Immature natural killer cell (primary cell): ENCODE measurements at regions not wholly inside any gene's neighbourhood (a gene's known extent, or its start where the extent isn't known, plus 50 kb on each side); places are given as distances from the start of the nearest gene placed in this dataset.

Experiments
- DNase-seq, 3 donors: peaks; one replicate each; pipeline ENCODE4 v3.0.0; 2022; ENCODE audit warnings: mixed read lengths in 1 of 3
- H3K27ac Mint-ChIP-seq, 6 donors: one replicate each; pipeline ENCODE4 v1.8.0; 2020; ENCODE audit warnings: mixed read lengths in 6 of 6, mild to moderate bottlenecking in 5 of 6, inconsistent platforms in 4 of 6, moderate library complexity in 3 of 6
- H3K27me3 Mint-ChIP-seq, 3 donors: one replicate each; pipeline ENCODE4 v1.8.0; 2020 to 2021; ENCODE audit warnings: low read depth in 3 of 3, mild to moderate bottlenecking in 3 of 3, mixed read lengths in 3 of 3, moderate library complexity in 3 of 3, inconsistent platforms in 1 of 3
- H3K36me3 Mint-ChIP-seq, 3 donors: one replicate each; pipeline ENCODE4 v1.8.0; 2020; ENCODE audit warnings: mixed read lengths in 3 of 3, inconsistent platforms in 2 of 3, mild to moderate bottlenecking in 2 of 3
- H3K4me1 Mint-ChIP-seq, 2 donors: one replicate each; pipeline ENCODE4 v1.8.0; 2020; ENCODE audit warnings: inconsistent platforms in 2 of 2, mild to moderate bottlenecking in 2 of 2, mixed read lengths in 2 of 2, moderate library complexity in 1 of 2
- H3K4me3 Mint-ChIP-seq, 5 donors: one replicate each; pipeline ENCODE4 v1.8.0; 2020; ENCODE audit warnings: mild to moderate bottlenecking in 5 of 5, mixed read lengths in 5 of 5, inconsistent platforms in 3 of 5, moderate library complexity in 3 of 5
- H3K9me3 Mint-ChIP-seq, 6 donors: one replicate each; pipeline ENCODE4 v1.8.0; 2020; ENCODE audit warnings: mild to moderate bottlenecking in 6 of 6, mixed read lengths in 6 of 6, inconsistent platforms in 4 of 6, moderate library complexity in 3 of 6

DNA sequence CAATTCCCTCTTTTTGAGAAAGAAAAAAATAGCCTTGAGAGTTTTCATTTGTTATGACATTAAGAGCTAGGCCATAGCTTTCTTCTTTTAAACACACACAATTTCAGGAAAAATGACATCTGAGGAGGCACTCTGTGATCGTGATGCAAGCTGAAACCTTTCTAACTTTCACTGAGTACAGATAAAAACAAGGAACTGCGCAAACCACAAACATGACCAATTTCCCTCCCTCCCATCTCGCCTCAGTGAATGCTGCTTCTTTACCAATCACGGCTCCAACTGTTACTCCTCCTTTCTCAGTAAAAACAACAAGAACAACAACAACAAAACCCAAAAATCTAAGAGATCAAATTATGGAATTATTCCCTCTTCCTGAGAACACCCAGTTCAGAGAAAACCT, 626.8 kb downstream of the TLL1 start:
- Mint-ChIP-seq H3K27ac (no peak overlapping the region), H3K4me3 (no peak overlapping the region), H3K36me3 (no peaks in the 10 kb centered on the region), H3K9me3 (peaks cover 8 to 42% (median 33%) of the 10 kb centered on the region in 6 donors), H3K4me1 (no peaks in the 10 kb centered on the region), H3K27me3 (no peaks in the 10 kb centered on the region)
- no peak for DNase-seq

DNA sequence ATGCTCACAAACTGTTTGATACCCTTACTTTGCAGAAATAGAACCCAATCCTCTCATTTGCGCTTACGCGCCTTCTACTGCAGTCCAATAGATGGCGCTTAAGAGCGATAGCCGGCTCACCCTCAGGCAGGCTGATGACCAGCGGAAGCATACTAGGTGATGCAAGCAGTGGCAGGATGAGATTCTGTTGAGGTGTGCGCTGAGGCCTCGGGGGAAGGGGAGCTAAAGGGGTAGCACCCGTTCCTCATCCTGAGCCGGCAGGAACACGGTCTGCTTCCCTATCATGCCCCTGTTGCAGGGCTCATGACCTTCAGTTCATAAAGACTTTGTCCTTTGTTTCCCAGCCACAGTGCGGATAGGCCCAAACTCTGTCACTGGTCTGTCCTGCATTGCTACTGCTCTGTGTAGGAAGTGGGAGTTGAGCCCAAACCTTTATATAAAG, 628.9 kb downstream of the TLL1 start:
- no peaks in the 10 kb centered on the region for H3K4me1 Mint-ChIP-seq
- H3K9me3 Mint-ChIP-seq = peaks cover 11 to 49% (median 36%) of the 10 kb centered on the region in 6 donors
- no peak for DNase-seq
- no peaks in the 10 kb centered on the region for H3K27me3 Mint-ChIP-seq
- H3K36me3 Mint-ChIP-seq = no peaks in the 10 kb centered on the region
- H3K27ac Mint-ChIP-seq = no peak overlapping the region
- no peak overlapping the region for H3K4me3 Mint-ChIP-seq

DNA sequence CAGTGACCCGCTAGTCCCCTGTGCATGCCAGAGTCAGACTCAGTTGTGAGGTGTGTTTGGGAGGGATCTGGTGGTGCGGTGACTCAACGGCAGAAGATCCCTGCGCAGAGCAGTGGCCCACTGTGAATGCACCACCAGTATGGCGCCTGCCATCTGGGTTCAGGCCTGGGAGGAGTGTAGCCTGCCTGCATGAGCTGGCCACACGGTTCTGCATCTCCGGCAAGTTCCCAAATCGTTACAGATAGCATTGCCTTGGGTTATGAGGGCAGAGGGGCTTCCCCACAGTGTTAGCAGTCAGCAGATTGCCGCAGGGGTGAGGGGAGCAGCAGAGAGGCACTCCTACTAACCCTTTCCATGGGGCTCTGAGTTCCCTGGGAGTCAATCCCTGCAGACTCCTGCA, 629.6 kb downstream of the TLL1 start:
- no peaks in the 10 kb centered on the region for H3K27me3 Mint-ChIP-seq
- no peaks in the 10 kb centered on the region for H3K4me1 Mint-ChIP-seq
- no peaks in the 10 kb centered on the region for H3K36me3 Mint-ChIP-seq
- no peak for DNase-seq
- peaks cover 11 to 55% (median 35%) of the 10 kb centered on the region in 6 donors for H3K9me3 Mint-ChIP-seq
- no peak overlapping the region for H3K27ac Mint-ChIP-seq
- H3K4me3 Mint-ChIP-seq = no peak overlapping the region

DNA sequence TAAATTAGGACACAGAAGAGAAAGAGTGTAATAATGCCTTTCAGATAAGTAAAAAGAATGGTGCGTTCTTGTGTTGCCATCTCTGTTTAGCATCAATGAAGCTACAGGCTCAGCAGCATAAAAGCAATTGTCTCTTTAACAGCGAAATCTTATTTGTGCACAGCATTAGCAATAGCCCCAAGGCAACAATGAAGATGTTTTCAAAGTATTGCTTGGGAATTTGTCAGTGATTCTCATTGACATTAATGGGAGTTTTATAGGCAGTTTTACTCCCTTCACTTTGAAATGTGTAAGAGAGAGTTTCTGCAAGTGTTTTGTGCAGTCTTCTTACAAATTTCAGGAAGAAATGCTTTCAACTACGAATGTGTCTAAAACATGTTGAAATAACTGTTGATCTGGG, 633.0 kb downstream of the TLL1 start:
- Mint-ChIP-seq H3K36me3 (no peaks in the 10 kb centered on the region), H3K4me1 (no peaks in the 10 kb centered on the region)

DNA sequence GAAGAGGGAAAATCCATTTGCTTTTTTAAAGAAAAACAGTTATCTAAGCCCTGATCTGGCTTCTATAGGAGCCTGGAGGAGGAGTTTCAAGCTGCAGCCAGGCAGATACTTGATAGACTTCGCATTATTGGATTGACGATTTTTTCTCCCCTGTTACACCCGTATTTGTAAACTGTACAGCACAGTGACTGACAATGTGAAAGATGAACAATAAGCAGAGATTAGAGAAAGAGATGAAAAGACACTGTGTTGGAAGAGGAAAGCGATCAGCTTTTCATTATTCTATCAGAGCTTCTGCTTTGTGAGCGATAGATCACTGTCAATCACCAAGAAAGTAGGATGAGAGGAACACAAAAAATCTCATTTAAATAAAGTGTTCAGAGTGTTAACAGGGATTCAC, 639.2 kb downstream of the TLL1 start:
- Mint-ChIP-seq H3K9me3 (peaks cover 15 to 54% (median 23%) of the 10 kb centered on the region in 6 donors), H3K4me1 (no peaks in the 10 kb centered on the region), H3K27ac (no peak overlapping the region), H3K4me3 (no peak overlapping the region), H3K27me3 (peaks cover 0 to 2% (median 0%) of the 10 kb centered on the region in 3 donors), H3K36me3 (no peaks in the 10 kb centered on the region)
- DNase-seq = no peak

More for the DNA sequence above, 633.0 kb downstream of the TLL1 start:
- H3K27me3 Mint-ChIP-seq = no peaks in the 10 kb centered on the region
- no peak for DNase-seq
- peaks cover 7 to 47% (median 24%) of the 10 kb centered on the region in 6 donors for H3K9me3 Mint-ChIP-seq
- H3K4me3 Mint-ChIP-seq = no peak overlapping the region
- no peak overlapping the region for H3K27ac Mint-ChIP-seq

DNA sequence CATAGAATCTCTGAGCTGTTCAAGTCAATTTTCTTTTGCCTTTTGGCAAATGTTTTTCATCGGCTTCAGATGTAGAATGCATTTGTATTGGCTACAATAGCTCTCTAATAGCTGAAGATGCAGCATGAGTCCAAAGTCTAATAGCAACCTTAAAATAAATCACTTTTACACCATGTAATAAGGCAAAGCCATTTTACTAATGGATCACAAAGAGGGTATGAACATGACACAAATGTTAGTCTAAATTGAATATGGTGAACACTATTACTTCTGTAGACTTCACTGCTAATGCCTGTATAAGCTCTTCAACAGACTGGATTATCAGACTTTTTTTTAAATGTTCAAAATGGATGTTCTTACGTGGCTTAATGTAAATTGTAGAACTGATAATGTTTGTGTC, 645.3 kb downstream of the TLL1 start:
- Mint-ChIP-seq H3K27ac (no peak overlapping the region), H3K9me3 (peaks cover 14 to 58% (median 31%) of the 10 kb centered on the region in 6 donors), H3K36me3 (no peaks in the 10 kb centered on the region), H3K4me1 (no peaks in the 10 kb centered on the region), H3K4me3 (no peak overlapping the region), H3K27me3 (peaks cover 0 to 2% (median 1%) of the 10 kb centered on the region in 3 donors)
- DNase-seq = no peak

DNA sequence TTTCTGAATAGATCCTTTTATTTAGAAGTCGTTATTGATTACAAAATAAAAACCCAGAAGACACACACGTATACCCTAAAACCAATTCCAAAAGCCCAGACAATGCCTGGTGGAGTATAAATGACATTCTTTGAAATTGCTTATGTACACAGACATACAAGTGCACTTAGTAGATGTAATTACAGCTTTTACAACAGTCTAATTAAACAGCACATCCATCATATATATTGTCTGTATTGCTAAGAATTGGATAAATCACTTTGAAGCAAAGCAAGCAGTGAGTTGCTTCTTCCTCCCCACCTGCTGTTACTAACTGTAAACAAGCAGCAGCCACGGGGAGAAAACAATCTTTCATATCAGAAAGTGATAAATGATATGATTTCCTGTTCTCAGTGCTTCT, 645.7 kb downstream of the TLL1 start:
- no peak for DNase-seq
- Mint-ChIP-seq H3K27me3 (peaks cover 0 to 2% (median 1%) of the 10 kb centered on the region in 3 donors), H3K9me3 (peaks cover 14 to 56% (median 30%) of the 10 kb centered on the region in 6 donors), H3K36me3 (no peaks in the 10 kb centered on the region), H3K4me1 (no peaks in the 10 kb centered on the region), H3K4me3 (no peak overlapping the region), H3K27ac (no peak overlapping the region)

DNA sequence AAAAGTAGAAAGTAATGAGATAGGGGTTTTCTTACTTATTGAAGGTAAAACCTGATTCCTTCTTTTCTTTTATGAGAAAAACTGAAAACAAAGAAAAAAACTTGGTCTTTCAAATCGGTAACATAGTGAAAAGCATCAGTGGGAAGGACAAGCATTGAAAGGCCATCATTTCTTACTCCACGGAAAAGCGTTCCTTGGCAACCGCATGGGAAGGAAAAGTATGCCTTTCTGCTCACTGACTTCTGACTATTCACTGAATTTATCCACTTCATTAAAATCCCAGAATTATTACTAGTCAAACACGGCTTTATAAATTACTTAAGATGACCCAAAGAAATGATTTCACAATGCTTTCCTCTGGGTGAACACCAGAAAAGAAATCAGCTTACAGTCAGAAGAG, 646.7 kb downstream of the TLL1 start:
- Mint-ChIP-seq H3K4me3 (no peak overlapping the region), H3K27ac (no peak overlapping the region), H3K9me3 (peaks cover 10 to 49% (median 27%) of the 10 kb centered on the region in 6 donors), H3K4me1 (no peaks in the 10 kb centered on the region), H3K36me3 (no peaks in the 10 kb centered on the region), H3K27me3 (peaks cover 0 to 2% (median 1%) of the 10 kb centered on the region in 3 donors)
- no peak for DNase-seq

DNA sequence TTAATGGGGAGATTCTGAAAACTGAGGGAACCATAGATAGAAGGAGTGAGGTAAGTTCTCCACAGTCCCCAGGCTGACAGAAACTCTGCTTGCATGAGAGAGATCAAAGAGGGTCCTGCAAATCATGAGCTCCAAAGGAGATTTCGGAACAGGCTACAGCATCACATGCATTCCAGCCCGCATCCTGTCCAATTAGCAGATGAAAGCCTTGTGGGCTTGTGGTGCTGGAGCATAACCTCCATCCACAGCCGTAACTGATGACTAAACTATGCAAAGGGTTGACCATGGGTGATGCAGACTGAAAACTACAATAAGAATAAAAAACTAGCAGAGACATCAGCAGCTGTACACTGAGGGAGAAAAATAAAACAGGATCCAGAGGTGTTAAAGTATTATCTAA, 654.5 kb downstream of the TLL1 start:
- no peaks in the 10 kb centered on the region for H3K36me3 Mint-ChIP-seq
- peaks cover 1 to 28% (median 10%) of the 10 kb centered on the region in 6 donors for H3K9me3 Mint-ChIP-seq
- H3K4me3 Mint-ChIP-seq = no peak overlapping the region
- H3K27me3 Mint-ChIP-seq = peaks cover 0 to 2% (median 0%) of the 10 kb centered on the region in 3 donors
- no peaks in the 10 kb centered on the region for H3K4me1 Mint-ChIP-seq
- DNase-seq = no peak
- H3K27ac Mint-ChIP-seq = no peak overlapping the region

DNA sequence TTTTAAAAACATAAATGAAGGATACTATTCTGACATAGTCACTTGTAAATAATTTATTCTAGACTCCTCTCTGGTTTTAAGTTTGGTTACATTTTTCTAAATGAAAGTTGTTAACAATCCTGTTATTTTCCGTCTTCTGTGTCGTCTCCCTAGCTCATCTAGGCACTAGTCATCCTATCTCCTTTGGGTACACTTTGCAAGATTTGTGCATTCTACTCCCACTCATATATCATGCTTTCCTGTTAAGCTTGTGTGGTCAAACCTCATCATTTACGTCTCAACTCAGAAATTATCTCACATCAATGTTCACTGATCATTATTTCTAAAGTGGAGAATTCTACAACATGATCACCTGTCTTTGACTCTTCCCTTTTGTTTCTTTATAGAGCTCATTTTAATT, 658.7 kb downstream of the TLL1 start:
- no peak for DNase-seq
- Mint-ChIP-seq H3K27ac (no peak overlapping the region), H3K9me3 (peaks cover 2 to 48% (median 23%) of the 10 kb centered on the region in 6 donors), H3K27me3 (peaks cover 0 to 4% (median 2%) of the 10 kb centered on the region in 3 donors), H3K4me3 (no peak overlapping the region), H3K4me1 (no peaks in the 10 kb centered on the region), H3K36me3 (no peaks in the 10 kb centered on the region)

DNA sequence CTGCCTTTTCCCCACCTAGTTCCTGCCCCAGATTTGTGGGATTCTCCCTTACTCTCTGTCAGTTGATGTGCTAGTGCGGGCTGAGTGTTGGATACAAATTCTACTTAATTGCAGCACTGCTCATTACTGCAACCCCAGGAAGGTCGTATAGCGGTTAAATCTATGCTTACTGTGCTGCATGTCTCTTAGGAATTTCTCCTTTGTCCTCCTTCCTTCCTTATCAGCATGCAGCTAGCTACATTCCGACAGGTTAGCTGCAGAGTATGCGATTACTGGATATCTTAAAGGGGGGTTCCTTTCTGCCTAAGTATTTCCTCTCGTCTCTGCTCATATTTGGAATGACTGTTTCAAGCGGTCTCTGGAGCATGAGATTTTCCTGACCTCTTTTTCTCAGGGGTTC, 662.8 kb downstream of the TLL1 start:
- Mint-ChIP-seq H3K36me3 (no peaks in the 10 kb centered on the region), H3K4me1 (no peaks in the 10 kb centered on the region)

DNA sequence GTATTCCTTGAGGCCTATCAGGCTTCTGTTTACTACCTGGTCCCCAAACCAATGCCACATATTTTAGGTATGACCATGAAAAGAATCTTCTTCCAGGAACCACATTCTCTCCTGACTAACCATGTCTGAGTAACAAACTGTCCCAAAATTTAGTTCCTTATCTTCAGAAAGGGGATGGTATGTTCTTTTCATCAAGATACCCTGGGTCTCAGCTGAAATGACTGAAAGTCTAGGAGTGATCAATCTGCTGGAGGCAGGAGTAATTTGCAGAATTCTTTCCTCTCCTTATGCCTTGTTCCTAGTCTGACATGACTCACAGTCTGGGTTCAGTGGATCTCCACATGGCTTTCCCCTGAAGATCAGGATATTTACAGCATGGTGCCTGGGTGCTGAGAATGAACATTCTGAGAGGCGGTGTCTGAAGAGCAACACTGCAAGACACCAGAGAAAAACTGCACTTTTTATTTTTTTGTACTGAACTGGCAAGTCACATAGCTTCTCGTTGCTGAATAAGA, 665.5 kb downstream of the TLL1 start:
- Mint-ChIP-seq H3K4me1 (no peaks in the 10 kb centered on the region), H3K9me3 (peaks cover 6 to 72% (median 32%) of the 10 kb centered on the region in 6 donors), H3K27me3 (peaks cover 0 to 5% (median 0%) of the 10 kb centered on the region in 3 donors), H3K27ac (no peak overlapping the region), H3K36me3 (peaks cover 0 to 3% (median 0%) of the 10 kb centered on the region in 3 donors), H3K4me3 (no peak overlapping the region)
- DNase-seq = no peak

More for the DNA sequence above, 662.8 kb downstream of the TLL1 start:
- Mint-ChIP-seq H3K4me3 (no peak overlapping the region), H3K27me3 (peaks cover 0 to 4% (median 2%) of the 10 kb centered on the region in 3 donors), H3K27ac (no peak overlapping the region), H3K9me3 (peaks cover 8 to 58% (median 23%) of the 10 kb centered on the region in 6 donors)
- no peak for DNase-seq

DNA sequence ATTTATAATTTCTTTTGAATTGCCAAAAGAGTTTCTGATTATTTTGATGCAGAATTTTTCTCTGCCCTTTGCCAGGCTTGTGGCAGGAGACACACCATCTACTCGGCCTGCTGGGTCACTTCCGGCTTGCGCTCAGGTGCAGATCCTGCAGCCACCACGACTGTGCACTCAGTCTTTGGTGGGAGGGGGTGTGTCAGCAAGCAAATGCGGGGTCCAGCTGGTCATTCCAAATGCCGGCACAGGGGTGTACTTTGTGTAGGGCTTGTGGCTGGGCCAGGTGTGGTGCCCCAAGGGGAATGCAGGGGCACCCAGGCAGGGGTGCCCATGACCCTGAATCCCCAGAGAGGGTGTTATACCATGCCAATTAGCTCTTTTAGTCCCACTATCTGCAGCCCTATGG, 673.0 kb downstream of the TLL1 start:
- no peak overlapping the region for H3K4me3 Mint-ChIP-seq
- no peaks in the 10 kb centered on the region for H3K4me1 Mint-ChIP-seq
- H3K9me3 Mint-ChIP-seq = peaks cover 5 to 50% (median 27%) of the 10 kb centered on the region in 6 donors
- H3K36me3 Mint-ChIP-seq = peaks cover 0 to 6% (median 4%) of the 10 kb centered on the region in 3 donors
- no peak overlapping the region for H3K27ac Mint-ChIP-seq
- no peak for DNase-seq
- peaks cover 0 to 7% (median 0%) of the 10 kb centered on the region in 3 donors for H3K27me3 Mint-ChIP-seq

DNA sequence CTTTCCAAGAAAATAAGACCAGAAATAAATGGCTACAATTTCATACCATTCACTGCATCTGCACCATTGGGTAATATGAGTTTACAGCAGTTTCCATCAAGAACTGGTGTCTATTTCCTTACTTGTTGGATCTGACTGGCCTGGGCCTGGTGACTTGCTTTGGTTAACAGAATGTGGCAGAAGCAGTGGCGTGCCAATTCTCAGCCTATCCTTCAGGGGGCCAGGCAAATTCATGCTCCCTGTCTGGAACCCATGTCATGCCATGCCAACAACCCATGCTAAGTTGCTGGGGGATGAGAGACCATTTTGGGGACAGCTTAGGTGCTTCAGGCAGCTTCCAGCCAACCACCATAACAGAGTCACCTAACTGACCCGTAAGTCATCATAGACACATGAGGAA, 656.7 kb downstream of the SPOCK3 start:
- Mint-ChIP-seq H3K9me3 (peaks cover 0 to 28% (median 7%) of the 10 kb centered on the region in 6 donors), H3K36me3 (no peaks in the 10 kb centered on the region), H3K4me1 (no peaks in the 10 kb centered on the region), H3K27ac (no peak overlapping the region), H3K4me3 (no peak overlapping the region), H3K27me3 (no peaks in the 10 kb centered on the region)
- DNase-seq = no peak

DNA sequence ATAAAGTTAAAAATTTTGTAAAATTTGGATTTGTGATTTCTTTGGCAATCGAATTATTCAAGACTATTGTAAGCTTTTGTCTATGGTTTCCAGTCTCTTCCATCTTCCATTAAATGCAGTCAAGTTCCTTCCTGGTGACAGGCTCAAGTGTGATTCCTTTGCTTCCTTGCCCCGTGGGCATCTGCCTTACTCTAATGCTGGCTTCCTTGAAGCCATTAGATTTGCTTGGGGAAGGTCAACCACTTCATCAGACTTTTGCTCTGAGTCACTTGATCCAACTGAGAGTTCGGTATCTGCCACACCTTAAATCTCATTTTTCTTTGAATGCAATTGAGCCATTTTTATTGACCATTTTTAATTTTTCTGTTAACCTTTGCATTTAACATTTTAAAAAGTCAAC, 648.8 kb downstream of the SPOCK3 start:
- Mint-ChIP-seq H3K27ac (no peak overlapping the region), H3K4me3 (no peak overlapping the region), H3K9me3 (peaks cover 5 to 40% (median 19%) of the 10 kb centered on the region in 6 donors), H3K4me1 (no peaks in the 10 kb centered on the region), H3K36me3 (no peaks in the 10 kb centered on the region), H3K27me3 (peaks cover 0 to 2% (median 1%) of the 10 kb centered on the region in 3 donors)
- DNase-seq = no peak
